ENCODE measurements at regions not wholly inside any gene's neighbourhood (a gene's known extent, or its start where the extent isn't known, plus 50 kb on each side); places are given as distances from the start of the nearest gene placed in this dataset.

GRCh38 chr3:135792858-135793475 lies 172.6 kb upstream of the PPP2R3A start:
- Mint-ChIP-seq H3K4me3 (no peak overlapping the region), H3K27me3 (no peaks in the 10 kb centered on the region), H3K27ac (no peak overlapping the region), H3K4me1 (no peaks in the 10 kb centered on the region), H3K36me3 (ENCODE audit: low read depth) (no peaks in the 10 kb centered on the region)
- DNase-seq (no peak), ATAC-seq (no peak)
- H3K9me3 ChIP-seq (ENCODE audit: control insufficient read depth, low read length, poor library complexity, severe bottlenecking), result no peaks in the 10 kb centered on the region

- ATAC-seq, result no peak
- H3K36me3 Mint-ChIP-seq (ENCODE audit: low read depth), result no peaks in the 10 kb centered on the region
- H3K9me3 ChIP-seq (ENCODE audit: control insufficient read depth, low read length, poor library complexity, severe bottlenecking), result no peaks in the 10 kb centered on the region
- H3K27me3 Mint-ChIP-seq, result no peaks in the 10 kb centered on the region
- H3K4me1 Mint-ChIP-seq, result no peaks in the 10 kb centered on the region
- H3K27ac Mint-ChIP-seq, result no peak overlapping the region
- no peak for DNase-seq
- H3K4me3 Mint-ChIP-seq, result no peak overlapping the region
These were observed 165.4 kb upstream of the PPP2R3A start for GRCh38 chr3:135800071-135800549.

GRCh38 chr3:135801018-135801417 lies 164.5 kb upstream of the PPP2R3A start:
- Mint-ChIP-seq H3K27ac (no peak overlapping the region), H3K4me3 (no peak overlapping the region), H3K36me3 (ENCODE audit: low read depth) (no peaks in the 10 kb centered on the region), H3K4me1 (no peaks in the 10 kb centered on the region), H3K27me3 (no peaks in the 10 kb centered on the region)
- no peaks in the 10 kb centered on the region for H3K9me3 ChIP-seq (ENCODE audit: control insufficient read depth, low read length, poor library complexity, severe bottlenecking)
- no peak for ATAC-seq
- DNase-seq, result no peak

GRCh38 chr3:135802171-135802570 lies 163.4 kb upstream of the PPP2R3A start:
- no peak overlapping the region for H3K4me3 Mint-ChIP-seq
- no peaks in the 10 kb centered on the region for H3K4me1 Mint-ChIP-seq
- ATAC-seq (no peak), DNase-seq (no peak)
- H3K27me3 Mint-ChIP-seq, result no peaks in the 10 kb centered on the region
- no peak overlapping the region for H3K27ac Mint-ChIP-seq
- no peaks in the 10 kb centered on the region for H3K36me3 Mint-ChIP-seq (ENCODE audit: low read depth)
- H3K9me3 ChIP-seq (ENCODE audit: control insufficient read depth, low read length, poor library complexity, severe bottlenecking), result no peaks in the 10 kb centered on the region

GRCh38 chr3:135803028-135803692 lies 162.4 kb upstream of the PPP2R3A start:
- H3K9me3 ChIP-seq (ENCODE audit: control insufficient read depth, low read length, poor library complexity, severe bottlenecking), result no peaks in the 10 kb centered on the region
- Mint-ChIP-seq H3K27me3 (no peaks in the 10 kb centered on the region), H3K4me1 (no peaks in the 10 kb centered on the region), H3K4me3 (no peak overlapping the region), H3K36me3 (ENCODE audit: low read depth) (no peaks in the 10 kb centered on the region), H3K27ac (no peak overlapping the region)
- DNase-seq, result no peak
- ATAC-seq, result no peak

GRCh38 chr3:135805752-135806151 lies 159.8 kb upstream of the PPP2R3A start:
- no peaks in the 10 kb centered on the region for H3K36me3 Mint-ChIP-seq (ENCODE audit: low read depth)
- ATAC-seq, result no peak
- H3K4me1 Mint-ChIP-seq, result no peaks in the 10 kb centered on the region
- no peaks in the 10 kb centered on the region for H3K27me3 Mint-ChIP-seq
- no peak overlapping the region for H3K27ac Mint-ChIP-seq
- no peaks in the 10 kb centered on the region for H3K9me3 ChIP-seq (ENCODE audit: control insufficient read depth, low read length, poor library complexity, severe bottlenecking)
- H3K4me3 Mint-ChIP-seq, result no peak overlapping the region
- DNase-seq, result no peak

- ATAC-seq (no peak), DNase-seq (no peak)
- H3K4me1 Mint-ChIP-seq, result no peaks in the 10 kb centered on the region
- H3K27ac Mint-ChIP-seq, result no peak overlapping the region
- no peak overlapping the region for H3K4me3 Mint-ChIP-seq
- no peaks in the 10 kb centered on the region for H3K36me3 Mint-ChIP-seq (ENCODE audit: low read depth)
- peaks cover 4% of the 10 kb centered on the region for H3K27me3 Mint-ChIP-seq
- H3K9me3 ChIP-seq (ENCODE audit: control insufficient read depth, low read length, poor library complexity, severe bottlenecking), result no peaks in the 10 kb centered on the region
These were observed 159.2 kb upstream of the PPP2R3A start for GRCh38 chr3:135806317-135806716.

- H3K27ac Mint-ChIP-seq, result no peak overlapping the region
- no peak overlapping the region for H3K4me3 Mint-ChIP-seq
- no peaks in the 10 kb centered on the region for H3K36me3 Mint-ChIP-seq (ENCODE audit: low read depth)
- peaks cover 6% of the 10 kb centered on the region for H3K27me3 Mint-ChIP-seq
- no peaks in the 10 kb centered on the region for H3K9me3 ChIP-seq (ENCODE audit: control insufficient read depth, low read length, poor library complexity, severe bottlenecking)
- DNase-seq, result no peak
- no peaks in the 10 kb centered on the region for H3K4me1 Mint-ChIP-seq
- ATAC-seq, result no peak
These were observed 157.6 kb upstream of the PPP2R3A start for GRCh38 chr3:135807879-135808278.

- ATAC-seq, result no peak
- DNase-seq, result no peak
- peaks cover 6% of the 10 kb centered on the region for H3K27me3 Mint-ChIP-seq
- no peaks in the 10 kb centered on the region for H3K9me3 ChIP-seq (ENCODE audit: control insufficient read depth, low read length, poor library complexity, severe bottlenecking)
- no peak overlapping the region for H3K27ac Mint-ChIP-seq
- no peaks in the 10 kb centered on the region for H3K4me1 Mint-ChIP-seq
- H3K36me3 Mint-ChIP-seq (ENCODE audit: low read depth), result no peaks in the 10 kb centered on the region
- no peak overlapping the region for H3K4me3 Mint-ChIP-seq
These were observed 156.4 kb upstream of the PPP2R3A start for GRCh38 chr3:135809021-135809634.

- H3K9me3 ChIP-seq (ENCODE audit: control insufficient read depth, low read length, poor library complexity, severe bottlenecking), result no peaks in the 10 kb centered on the region
- H3K4me3 Mint-ChIP-seq, result no peak overlapping the region
- no peaks in the 10 kb centered on the region for H3K4me1 Mint-ChIP-seq
- H3K27ac Mint-ChIP-seq, result no peak overlapping the region
- DNase-seq, result no peak
- no peak for ATAC-seq
- no peaks in the 10 kb centered on the region for H3K36me3 Mint-ChIP-seq (ENCODE audit: low read depth)
- H3K27me3 Mint-ChIP-seq, result peaks cover 6% of the 10 kb centered on the region
These were observed 153.9 kb upstream of the PPP2R3A start for GRCh38 chr3:135811651-135812050.

GRCh38 chr3:135812057-135812456 lies 153.5 kb upstream of the PPP2R3A start:
- peaks cover 6% of the 10 kb centered on the region for H3K27me3 Mint-ChIP-seq
- H3K4me3 Mint-ChIP-seq, result no peak overlapping the region
- H3K9me3 ChIP-seq (ENCODE audit: control insufficient read depth, low read length, poor library complexity, severe bottlenecking), result no peaks in the 10 kb centered on the region
- DNase-seq (no peak), ATAC-seq (no peak)
- no peaks in the 10 kb centered on the region for H3K36me3 Mint-ChIP-seq (ENCODE audit: low read depth)
- H3K4me1 Mint-ChIP-seq, result no peaks in the 10 kb centered on the region
- no peak overlapping the region for H3K27ac Mint-ChIP-seq

GRCh38 chr3:135834465-135834864 lies 131.1 kb upstream of the PPP2R3A start:
- Mint-ChIP-seq H3K4me3 (no peak overlapping the region), H3K36me3 (ENCODE audit: low read depth) (no peaks in the 10 kb centered on the region), H3K4me1 (no peaks in the 10 kb centered on the region), H3K27ac (no peak overlapping the region), H3K27me3 (peaks cover 7% of the 10 kb centered on the region)
- H3K9me3 ChIP-seq (ENCODE audit: control insufficient read depth, low read length, poor library complexity, severe bottlenecking), result no peaks in the 10 kb centered on the region
- ATAC-seq, result no peak
- DNase-seq, result no peak

GRCh38 chr3:135837977-135838631 lies 127.4 kb upstream of the PPP2R3A start:
- peaks cover 7% of the 10 kb centered on the region for H3K27me3 Mint-ChIP-seq
- H3K27ac Mint-ChIP-seq, result no peak overlapping the region
- no peaks in the 10 kb centered on the region for H3K36me3 Mint-ChIP-seq (ENCODE audit: low read depth)
- DNase-seq (no peak), ATAC-seq (no peak)
- H3K4me3 Mint-ChIP-seq, result no peak overlapping the region
- no peaks in the 10 kb centered on the region for H3K9me3 ChIP-seq (ENCODE audit: control insufficient read depth, low read length, poor library complexity, severe bottlenecking)
- no peaks in the 10 kb centered on the region for H3K4me1 Mint-ChIP-seq
